Right hindlimb (tissue), 1 donor: ENCODE measurements at regions not wholly inside any gene's neighbourhood (a gene's known extent, or its start where the extent isn't known, plus 50 kb on each side); places are given as distances from the start of the nearest gene placed in this dataset.

Source experiments
- DNase-seq: peaks from one replicate; pipeline ENCODE4 v3.0.0-alpha.2; 2018

DNA sequence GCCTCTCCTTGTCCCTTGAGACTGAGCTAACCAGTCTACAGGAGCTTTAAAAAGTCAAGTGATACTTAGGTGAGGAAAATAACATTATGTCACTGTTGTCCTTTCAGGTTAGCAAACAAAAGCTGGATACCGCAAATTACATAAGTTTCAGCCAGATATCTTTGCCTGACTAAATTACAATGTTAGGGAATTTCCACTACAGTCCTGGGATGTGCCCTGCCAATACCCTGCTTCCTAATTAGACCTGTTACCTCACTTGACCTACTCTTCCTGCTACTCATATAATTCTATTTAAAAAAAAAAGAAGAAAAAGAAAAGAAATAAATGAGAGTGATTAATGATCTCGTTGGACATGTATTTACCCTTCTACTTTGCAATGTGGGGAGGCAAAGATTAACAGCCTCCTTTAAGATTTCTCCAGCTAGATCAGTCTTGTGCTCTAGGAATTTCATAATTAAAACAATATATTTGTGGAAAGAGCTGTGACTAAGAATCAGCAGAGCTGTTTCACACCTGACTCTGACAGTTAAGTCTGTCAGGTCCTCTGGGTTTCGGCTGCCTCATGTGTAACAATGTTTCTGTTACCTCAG is 318.9 kb downstream of the HDGFL1 start:
- no peak for DNase-seq

DNA sequence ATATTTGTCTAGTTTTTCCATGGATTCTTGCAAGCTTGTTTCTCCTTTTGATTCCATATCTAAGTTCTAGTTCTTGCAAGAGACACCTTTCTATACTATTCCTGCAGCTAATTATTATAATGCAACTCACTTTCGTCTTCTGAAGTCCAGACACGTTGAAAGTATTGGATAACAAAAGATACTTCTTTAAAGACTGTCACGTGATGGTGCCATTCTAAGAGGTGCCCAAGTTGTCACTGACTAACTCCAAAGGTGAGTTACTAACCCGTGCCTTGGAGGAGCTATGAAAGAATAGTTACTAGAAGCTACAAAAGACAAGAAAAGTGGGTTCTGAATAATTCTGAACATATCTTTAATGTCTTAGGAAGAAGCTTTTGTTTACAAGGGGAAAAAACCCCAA is 322.6 kb downstream of the HDGFL1 start:
- no peak for DNase-seq

- DNase-seq = no peak
Observed at GRCh38 chr6:22892452-22892851, 323.1 kb downstream of the HDGFL1 start.

DNA sequence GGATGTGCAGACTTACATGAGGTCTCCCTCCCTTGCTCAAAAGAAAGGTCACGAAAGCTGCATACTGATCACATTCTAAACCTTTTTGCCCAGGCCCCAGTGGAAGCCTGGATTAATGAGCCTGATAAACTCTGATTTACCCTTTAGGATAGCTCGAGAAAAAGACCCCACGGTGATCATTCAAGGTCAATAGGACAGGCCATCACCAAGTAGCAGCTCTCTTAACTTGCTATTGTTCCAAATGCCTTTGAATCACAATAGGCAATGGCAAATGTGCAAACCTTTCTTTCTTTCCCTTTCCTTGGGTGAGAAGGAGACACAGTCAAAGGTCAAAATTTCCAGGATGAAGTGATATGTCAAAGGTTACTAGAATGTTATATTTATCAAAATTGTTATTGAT is 327.3 kb downstream of the HDGFL1 start:
- DNase-seq = no peak

DNA sequence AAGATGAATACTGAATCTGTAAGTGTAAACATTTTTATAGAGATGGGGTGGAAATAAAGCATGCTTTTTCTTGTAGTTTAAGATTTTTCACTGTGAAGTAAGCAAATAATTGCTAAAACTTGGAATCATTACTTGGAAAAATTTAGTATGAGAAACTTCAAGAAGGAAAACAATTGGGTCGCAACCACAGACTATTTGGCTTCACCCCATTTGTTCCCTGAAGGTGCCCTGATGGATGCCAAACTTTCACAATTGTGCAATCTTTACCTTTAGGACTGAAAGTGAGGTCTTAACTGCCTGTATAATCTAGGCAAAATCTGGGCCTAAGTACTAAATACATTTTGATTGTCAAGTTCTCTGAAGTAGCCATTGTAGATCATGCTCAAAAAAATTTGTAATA is 330.1 kb downstream of the HDGFL1 start:
- no peak for DNase-seq

- no peak for DNase-seq
Observed at GRCh38 chr6:22903826-22904225, 334.5 kb downstream of the HDGFL1 start.

- DNase-seq = no peak
Observed at GRCh38 chr6:22904431-22904830, 335.1 kb downstream of the HDGFL1 start.

GRCh38 chr6:22906091-22906549 is 336.8 kb downstream of the HDGFL1 start:
- DNase-seq = no peak

DNA sequence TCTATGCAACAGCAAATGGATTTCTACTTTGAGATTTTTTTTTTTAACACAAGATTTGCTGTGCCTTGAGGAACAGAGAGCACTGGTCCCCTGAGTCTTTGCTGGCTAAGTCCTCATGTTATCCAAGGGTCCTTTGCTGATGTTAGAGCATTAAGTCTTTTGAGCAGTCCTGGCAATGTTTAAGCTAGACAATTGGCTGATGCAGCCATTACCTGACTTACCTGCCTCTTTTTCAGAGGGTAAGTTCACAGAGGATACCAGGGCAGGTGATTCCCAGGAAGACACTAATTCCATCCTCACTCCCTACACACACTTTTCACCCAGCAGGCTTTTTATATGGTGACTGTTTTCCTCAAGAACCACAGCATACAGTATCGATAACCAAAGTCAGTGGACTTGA is 337.7 kb downstream of the HDGFL1 start:
- no peak for DNase-seq

DNA sequence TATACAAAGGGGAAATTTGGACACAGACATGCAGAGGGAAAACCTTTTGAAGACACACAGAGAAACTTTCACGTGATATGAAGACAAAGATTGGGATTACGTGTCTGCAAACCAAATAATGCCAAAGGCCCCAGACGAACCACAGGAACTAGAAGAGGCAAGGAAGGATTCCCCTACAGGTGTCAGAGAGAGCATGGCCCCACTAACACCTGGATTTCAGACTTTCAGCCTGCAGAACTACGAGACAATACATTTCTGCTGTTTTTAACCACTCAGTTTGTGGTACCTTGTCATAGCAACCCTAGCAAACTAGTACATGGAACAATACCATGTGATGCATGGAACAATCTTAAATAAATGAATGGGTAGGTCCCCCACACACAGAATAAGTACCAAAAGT is 341.0 kb downstream of the HDGFL1 start:
- no peak for DNase-seq

DNA sequence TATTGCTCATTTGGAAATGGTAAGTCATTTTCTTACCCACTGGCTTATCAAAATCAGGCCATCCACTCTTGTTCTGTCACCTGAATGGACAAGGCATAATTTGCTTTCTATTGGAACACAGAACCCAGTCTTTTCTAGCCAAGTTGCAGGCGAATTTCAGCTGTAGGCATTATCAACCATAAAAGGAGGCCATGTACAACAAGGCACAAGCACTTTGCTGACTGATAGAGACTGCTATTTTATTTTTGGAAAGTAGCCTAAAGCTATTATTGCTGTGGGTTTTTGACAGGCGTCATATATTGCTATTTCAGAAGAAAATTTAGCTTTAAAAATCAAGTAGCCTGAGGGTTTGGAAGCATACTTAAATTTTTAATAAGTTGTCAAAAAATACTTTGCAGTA is 344.2 kb downstream of the HDGFL1 start:
- DNase-seq = no peak

DNA sequence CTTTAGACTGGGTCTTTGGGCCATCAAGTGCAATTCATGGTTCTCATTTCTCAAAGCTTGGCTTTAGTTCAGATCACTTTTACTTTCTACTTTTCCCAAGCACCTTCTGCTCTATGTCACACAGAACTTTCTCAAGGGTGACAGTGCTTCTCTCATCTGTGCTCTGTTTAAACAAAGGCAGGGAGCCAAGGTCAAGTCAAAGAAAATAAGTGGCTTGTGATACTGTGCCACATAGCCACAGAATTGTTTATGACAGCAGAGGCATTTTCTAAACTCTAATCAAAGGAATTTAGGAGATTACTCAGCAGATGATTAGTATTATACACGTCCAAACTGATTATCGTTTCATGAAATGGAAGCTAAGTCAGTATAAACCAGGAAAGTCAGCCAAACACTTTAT is 348.0 kb downstream of the HDGFL1 start:
- DNase-seq = no peak

DNA sequence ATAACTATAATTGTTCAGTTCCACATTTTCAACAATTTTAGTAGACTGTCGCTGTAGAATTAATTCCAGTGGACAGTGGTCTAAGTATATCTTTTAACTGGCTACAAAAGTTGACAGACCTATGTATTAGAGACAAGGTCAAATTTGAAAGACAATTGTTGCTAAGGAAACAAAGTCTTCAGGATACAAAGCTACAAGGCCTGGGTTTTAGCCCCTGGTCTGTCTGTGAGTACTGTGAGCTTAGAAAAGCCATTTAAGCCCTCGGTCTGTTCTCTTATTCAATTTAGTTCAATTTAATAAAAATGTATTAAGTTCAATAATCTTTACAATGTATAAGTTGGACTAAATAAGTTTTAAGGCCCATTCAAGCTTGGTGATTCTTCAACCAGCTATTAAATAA is 352.5 kb downstream of the HDGFL1 start:
- no peak for DNase-seq

DNA sequence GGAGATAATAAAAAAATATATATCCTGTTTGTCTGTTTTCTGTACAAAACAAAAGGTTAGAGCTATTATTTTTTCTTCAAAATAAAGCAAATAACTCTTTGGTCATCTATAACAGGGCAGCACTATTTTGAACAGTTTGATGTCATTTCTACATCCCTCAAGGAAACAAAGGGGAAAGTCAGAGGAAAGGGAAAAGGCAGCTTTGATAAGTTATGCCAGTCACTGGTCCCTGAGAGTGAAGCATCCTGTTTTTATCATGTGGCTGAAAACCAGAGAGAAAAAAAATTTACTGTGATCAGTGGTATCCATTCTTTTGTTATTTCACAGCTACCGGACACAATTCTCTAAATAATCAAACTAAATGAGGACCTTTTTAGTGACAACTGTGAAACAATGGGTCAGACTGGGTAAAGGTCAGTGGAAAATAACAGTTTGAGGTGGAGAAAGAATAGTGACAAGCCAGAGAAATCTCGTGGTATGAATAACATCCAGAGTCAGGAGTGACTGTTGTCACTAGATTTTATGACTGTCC is 356.0 kb downstream of the HDGFL1 start:
- DNase-seq = no peak

DNA sequence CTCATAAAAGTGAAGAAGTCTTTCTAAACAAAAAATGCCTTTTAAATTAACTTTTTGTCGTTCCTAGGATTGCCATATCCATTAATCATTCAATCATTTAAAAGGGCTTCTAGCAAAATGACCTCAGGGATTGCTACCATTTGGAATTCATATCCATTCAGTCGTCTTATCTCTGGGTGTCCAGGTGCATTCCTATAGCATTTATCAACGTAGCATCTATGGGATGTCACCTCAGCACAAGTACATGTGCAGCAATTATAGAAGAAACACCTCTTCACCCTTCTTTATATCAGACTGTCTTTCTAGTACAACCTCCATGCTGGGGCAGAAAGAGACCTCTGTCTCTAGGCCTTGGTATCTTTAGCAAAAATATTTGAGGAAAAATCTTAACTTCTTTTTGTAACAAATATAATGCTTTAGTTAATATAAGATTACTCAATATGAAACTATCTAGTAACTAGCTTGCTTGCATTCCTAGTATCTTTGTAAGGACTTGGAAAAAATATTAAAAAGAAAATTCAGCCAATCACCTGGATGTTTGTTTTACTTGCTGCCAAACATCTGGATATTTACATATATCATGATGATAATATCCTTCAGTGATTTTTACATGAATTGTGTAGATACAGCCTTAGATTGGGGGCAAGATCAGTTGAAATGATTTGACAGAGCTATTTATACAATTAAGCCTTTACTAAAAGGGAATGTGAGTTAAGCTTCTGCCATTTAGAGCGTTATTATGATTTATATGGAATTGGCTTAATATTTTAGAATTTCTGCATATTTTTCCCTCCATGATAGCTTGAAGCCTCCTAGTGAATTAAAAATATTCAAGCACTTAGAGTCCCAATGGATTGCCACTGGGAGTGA is 356.8 kb downstream of the HDGFL1 start:
- DNase-seq = no peak

DNA sequence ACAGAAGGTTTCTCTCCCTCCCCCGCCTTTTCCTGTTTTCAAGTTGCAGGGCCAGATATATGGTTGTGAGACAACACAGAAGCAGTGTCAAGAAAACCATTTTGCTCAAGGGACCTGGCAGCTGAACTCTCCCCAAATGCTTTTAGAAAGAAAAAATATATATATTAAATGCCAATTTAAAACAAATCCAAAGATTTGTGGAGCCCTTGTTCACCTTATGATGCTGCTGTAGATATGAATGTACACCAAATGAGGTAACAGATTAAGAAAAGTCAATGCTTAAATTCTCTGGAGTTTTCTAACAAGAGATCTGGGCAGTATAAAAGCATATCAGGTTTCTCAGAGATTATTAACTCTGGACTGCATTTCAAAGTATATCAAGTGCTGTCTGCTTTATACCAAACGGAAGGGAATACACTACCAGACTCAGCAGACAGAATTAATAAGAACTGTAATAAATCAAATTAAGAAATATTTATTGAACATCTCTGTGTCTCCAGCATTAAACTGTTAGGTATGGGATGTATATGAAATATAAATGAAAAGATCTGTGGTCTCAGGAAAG is 357.5 kb downstream of the HDGFL1 start:
- DNase-seq = peak; percentile 31

GRCh38 chr6:22928775-22929174 is 359.4 kb downstream of the HDGFL1 start:
- no peak for DNase-seq

- peak; percentile 31 for DNase-seq
Observed at GRCh38 chr6:22929311-22929985, 360.1 kb downstream of the HDGFL1 start.

- DNase-seq = no peak
Observed at GRCh38 chr6:22940581-22941290, 371.4 kb downstream of the HDGFL1 start.

GRCh38 chr6:22942403-22942802 is 373.0 kb downstream of the HDGFL1 start:
- DNase-seq = no peak

GRCh38 chr6:22943327-22943726 is 374.0 kb downstream of the HDGFL1 start:
- DNase-seq = no peak

DNA sequence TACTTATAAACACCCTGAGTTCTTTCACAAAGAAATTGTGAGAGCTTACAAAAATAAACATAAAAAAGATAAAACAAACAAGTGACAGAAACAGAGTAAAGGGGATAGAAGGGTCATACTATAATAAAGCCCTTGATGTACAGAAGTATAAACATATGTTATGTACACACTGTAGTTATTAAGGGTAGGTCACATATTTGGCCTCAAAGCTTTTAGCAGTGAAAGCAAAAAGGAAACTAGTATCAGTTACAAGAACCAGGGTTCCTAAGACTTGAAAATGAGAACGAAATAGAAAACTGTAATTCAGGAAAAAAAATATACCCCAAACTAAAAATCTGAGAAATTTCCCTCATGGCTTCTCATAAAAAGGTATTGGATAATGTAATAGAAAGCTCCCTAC is 380.6 kb downstream of the HDGFL1 start:
- DNase-seq = no peak

- DNase-seq = no peak
Observed at GRCh38 chr6:22952097-22952496, 382.7 kb downstream of the HDGFL1 start.
